Activated naive CD4-positive, alpha-beta T cell treated with anti-CD3 and anti-CD28 coated beads, Interleukin-2, amount 50 U/mL, for 72 hours (primary cell): ENCODE measurements at regions not wholly inside any gene's neighbourhood (a gene's known extent, or its start where the extent isn't known, plus 50 kb on each side); places are given as distances from the start of the nearest gene placed in this dataset.
"Not testable (repeated sequence)": the region's sequence is repeated elsewhere in the genome, so short reads cannot be mapped to it uniquely, and the experiment has no call there.

Source experiments
- ATAC-seq, 2 donors: fragments of 150-1000 bp; cut with Tn5 transposase; 2 replicates each; pipeline ENCODE4 v1.10.0; 2021; ENCODE audit warnings: mild to moderate bottlenecking in 2 of 2, moderate library complexity in 2 of 2
- DNase-seq, 2 donors: peaks; one replicate each; pipeline ENCODE4 v3.0.0; 2021 to 2022; ENCODE audit warnings: low spot score in 2 of 2
- H3K27ac Mint-ChIP-seq, 2 donors: one replicate each; pipeline ENCODE4 v1.8.0; 2022; ENCODE audit warnings: mild to moderate bottlenecking in 2 of 2, mixed read lengths in 2 of 2
- H3K36me3 Mint-ChIP-seq, 2 donors: one replicate each; pipeline ENCODE4 v1.8.0; 2022; ENCODE audit warnings: mixed read lengths in 2 of 2
- H3K9me3 Mint-ChIP-seq, 2 donors: one replicate each; pipeline ENCODE4 v1.8.0; 2022; ENCODE audit warnings: mixed read lengths in 2 of 2

DNA sequence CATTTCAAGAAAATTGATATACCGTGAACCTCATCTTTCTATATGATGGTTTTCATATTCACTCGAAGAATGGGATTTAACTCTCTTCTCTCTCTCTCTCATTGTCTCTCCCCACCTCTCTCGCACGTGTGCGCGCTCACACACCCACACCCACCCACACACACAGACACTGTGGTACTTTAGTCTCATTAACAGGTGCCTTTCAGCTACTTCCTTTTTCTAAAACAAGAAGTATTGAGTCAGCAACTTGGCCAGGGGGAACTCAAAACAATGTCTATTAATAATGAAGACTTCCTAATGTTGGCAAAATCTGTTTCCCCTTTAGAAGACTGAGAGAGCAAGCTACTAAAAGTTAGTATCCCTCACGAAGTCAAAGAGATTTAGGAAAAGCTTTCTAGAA, 150.7 kb downstream of the TMCO5A start:
- no peak overlapping the region for H3K27ac Mint-ChIP-seq
- H3K9me3 Mint-ChIP-seq, result peaks cover 0 to 5% of the 10 kb centered on the region in 2 donors
- DNase-seq (no peak), ATAC-seq (no peak)
- no peaks in the 10 kb centered on the region for H3K36me3 Mint-ChIP-seq

DNA sequence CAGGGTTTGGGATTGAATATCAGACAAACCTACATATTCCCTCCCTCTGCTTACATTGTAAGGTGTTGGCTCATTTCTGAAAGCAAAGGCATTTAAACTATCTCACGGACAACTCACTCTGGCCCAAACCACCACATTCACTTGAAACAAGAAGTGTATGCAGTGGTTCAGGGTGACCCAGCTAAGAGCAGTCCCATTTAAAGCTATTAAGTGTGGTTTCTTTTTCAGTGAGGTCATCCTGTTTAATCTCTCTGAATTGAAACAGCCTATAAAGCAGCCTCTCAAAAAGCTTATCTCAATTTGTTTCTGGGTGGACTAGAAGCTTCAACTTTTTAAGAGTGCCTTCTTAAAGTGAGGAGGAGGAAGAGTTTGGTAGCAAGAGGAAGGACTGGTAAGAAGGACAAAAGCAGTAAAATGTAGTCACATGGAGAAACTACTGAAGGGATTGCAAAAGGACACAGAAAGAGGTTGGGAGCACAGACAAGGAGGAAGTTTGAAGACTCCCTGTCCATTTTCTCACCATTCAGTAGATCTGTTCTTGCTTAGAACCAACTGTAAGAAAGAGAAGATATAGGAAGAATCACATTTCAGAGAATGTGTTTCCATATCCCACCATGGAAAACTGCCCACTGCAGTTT, 151.6 kb downstream of the TMCO5A start:
- H3K27ac Mint-ChIP-seq, result no peak overlapping the region
- peaks cover 0 to 5% of the 10 kb centered on the region in 2 donors for H3K9me3 Mint-ChIP-seq
- DNase-seq, result no peak

DNA sequence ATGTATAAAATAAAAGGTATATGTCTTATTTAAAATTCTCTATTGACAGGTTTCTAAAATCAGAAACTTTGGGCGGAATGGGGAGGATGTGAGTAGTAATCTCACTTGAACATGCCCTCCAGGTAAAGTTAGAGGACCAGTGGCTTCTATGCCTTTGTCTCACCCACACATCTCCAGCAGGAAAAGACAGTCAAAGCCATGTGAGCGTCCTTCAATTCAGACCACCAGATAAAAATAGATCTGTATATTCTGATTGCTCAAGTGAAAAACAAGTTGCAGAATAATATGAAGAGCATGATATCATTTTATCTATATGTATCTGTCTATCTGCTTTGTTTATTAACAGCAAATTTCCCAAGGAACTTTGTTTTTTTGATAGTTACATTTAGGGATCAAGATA, 152.2 kb downstream of the TMCO5A start:
- DNase-seq (no peak), ATAC-seq (no peak)
- Mint-ChIP-seq H3K27ac (no peak overlapping the region), H3K9me3 (peaks cover 0 to 5% of the 10 kb centered on the region in 2 donors), H3K36me3 (no peaks in the 10 kb centered on the region)

More for the DNA sequence above, 151.6 kb downstream of the TMCO5A start:
- no peaks in the 10 kb centered on the region for H3K36me3 Mint-ChIP-seq
- no peak for ATAC-seq

DNA sequence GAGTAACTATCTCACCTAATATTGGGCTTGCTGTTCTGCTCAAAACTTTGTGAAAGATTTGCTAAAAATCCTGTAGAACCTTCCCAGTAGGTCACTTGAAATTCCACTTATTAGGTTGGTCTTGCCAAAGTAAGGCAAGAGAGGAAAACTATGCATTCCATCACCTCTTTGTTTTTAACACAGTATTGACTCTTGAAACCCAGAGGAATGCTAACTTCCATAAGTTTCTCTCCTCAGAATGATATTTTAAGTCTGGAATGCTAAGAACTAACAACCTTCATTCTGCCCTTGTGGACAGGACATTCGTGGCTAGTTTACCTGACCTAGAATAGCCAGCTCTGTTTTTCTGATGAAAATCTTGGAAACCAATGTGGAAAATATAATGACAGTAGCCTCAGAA, 154.5 kb downstream of the TMCO5A start:
- no peak for DNase-seq
- ATAC-seq, result no peak
- H3K36me3 Mint-ChIP-seq, result no peaks in the 10 kb centered on the region
- no peak overlapping the region for H3K27ac Mint-ChIP-seq
- H3K9me3 Mint-ChIP-seq, result peaks cover 0 to 5% of the 10 kb centered on the region in 2 donors

DNA sequence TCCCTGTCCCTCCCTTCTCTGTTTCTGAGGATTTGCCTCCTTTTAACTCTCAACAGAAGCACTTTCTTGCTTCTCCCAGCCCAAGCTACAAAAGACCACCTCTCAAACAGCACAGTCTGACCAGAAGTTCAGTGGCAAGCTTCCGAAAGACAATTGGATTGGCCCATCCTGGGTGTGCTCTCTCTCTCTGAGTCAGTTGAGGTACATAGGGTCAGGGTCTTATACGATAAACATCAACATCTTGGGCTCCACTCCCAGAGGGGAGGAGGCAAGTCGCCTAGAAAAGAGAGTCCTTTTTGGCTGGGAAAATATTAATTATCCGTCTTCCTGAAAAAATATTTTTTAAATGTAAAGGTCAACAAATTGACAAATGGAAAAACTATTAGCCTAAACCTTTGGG, 155.8 kb downstream of the TMCO5A start:
- Mint-ChIP-seq H3K27ac (no peak overlapping the region), H3K9me3 (peaks cover 0 to 5% of the 10 kb centered on the region in 2 donors), H3K36me3 (no peaks in the 10 kb centered on the region)
- ATAC-seq, result no peak
- no peak for DNase-seq

GRCh38 chr15:38090678-38091077, 156.2 kb downstream of the TMCO5A start:
- Mint-ChIP-seq H3K9me3 (peaks cover 0 to 7% of the 10 kb centered on the region in 2 donors), H3K27ac (no peak overlapping the region), H3K36me3 (no peaks in the 10 kb centered on the region)
- DNase-seq (no peak), ATAC-seq (no peak)

DNA sequence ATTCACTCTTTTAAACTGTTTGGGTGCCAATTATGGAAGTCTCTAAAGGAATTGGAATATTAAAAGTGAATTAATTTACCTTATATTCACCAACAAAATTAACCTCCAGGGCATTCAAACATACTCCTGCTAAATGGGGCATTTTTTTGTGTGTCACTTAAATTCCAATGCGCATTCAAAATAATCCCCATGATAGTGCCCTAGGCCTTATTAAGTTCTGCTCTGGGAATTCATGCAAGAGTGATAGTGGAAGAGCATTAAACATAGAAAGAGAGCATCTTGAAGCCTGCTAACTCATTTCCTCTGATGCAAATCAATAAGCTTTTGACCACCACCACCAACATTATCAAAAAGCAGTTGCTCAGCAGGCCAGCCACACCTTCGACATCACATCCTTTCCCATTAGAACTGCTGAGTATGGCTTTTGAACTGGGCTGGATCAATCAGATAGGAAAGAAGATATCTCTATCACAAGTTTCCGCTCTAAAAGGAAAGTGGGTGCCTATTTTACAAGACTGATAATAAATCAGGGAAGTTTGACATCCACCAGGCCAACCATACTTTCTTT, 156.7 kb downstream of the TMCO5A start:
- H3K9me3 Mint-ChIP-seq, result peaks cover 0 to 9% of the 10 kb centered on the region in 2 donors
- no peak for DNase-seq
- no peak for ATAC-seq
- H3K36me3 Mint-ChIP-seq, result no peaks in the 10 kb centered on the region
- H3K27ac Mint-ChIP-seq, result no peak overlapping the region

GRCh38 chr15:38093931-38094330, 158.7 kb upstream of the SPRED1 start:
- Mint-ChIP-seq H3K9me3 (peaks cover 13 to 16% of the 10 kb centered on the region in 2 donors), H3K27ac (no peak overlapping the region), H3K36me3 (peaks cover 0 to 11% of the 10 kb centered on the region in 2 donors)
- DNase-seq (no peak), ATAC-seq (no peak)

DNA sequence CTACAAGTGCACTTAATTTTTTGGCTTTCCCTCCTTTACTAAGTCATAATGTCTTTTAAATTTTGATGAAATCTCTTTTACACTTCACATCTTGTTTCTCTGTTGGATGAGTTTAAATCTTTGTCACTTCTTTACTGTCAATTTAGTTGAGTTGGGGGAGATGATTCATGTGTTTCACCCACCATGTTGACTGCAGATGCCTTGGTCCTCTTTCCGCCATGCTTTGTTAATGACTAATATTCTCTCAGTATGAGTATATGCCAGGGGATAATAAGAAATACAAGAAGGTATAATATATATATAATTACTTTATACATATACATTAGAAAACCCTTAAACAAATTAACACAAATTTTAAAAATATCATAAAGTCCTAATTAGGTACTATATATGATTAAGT, 149.7 kb upstream of the SPRED1 start:
- DNase-seq, result no peak
- no peak for ATAC-seq
- Mint-ChIP-seq H3K27ac (no peak overlapping the region), H3K9me3 (peaks cover 1 to 3% of the 10 kb centered on the region in 2 donors), H3K36me3 (peaks cover 0 to under 1% of the 10 kb centered on the region in 2 donors)

GRCh38 chr15:38103564-38103963, 149.1 kb upstream of the SPRED1 start:
- no peak for DNase-seq
- Mint-ChIP-seq H3K9me3 (no peaks in the 10 kb centered on the region), H3K27ac (no peak overlapping the region), H3K36me3 (no peaks in the 10 kb centered on the region)
- no peak for ATAC-seq

DNA sequence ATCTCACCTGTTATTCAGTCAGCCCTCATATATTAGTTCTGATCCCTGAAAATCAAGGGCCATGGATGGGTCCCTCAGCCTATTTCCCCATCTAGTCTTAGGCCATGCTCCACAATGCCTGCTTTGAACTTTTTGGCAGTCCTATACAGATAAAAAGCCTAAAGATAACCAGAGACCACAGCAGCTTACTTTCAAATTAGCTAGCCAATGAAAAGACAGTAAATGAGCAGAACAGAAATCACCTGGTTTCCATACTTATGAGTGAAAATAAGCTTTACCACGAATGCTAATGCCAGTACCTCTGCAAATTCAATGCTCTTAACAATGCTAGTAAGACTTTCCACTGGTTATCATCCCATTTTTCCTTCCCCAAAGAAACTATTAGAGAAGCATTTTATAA, 141.6 kb upstream of the SPRED1 start:
- no peak for ATAC-seq
- DNase-seq, result no peak
- no peaks in the 10 kb centered on the region for H3K36me3 Mint-ChIP-seq
- no peaks in the 10 kb centered on the region for H3K9me3 Mint-ChIP-seq
- H3K27ac Mint-ChIP-seq, result no peak overlapping the region

DNA sequence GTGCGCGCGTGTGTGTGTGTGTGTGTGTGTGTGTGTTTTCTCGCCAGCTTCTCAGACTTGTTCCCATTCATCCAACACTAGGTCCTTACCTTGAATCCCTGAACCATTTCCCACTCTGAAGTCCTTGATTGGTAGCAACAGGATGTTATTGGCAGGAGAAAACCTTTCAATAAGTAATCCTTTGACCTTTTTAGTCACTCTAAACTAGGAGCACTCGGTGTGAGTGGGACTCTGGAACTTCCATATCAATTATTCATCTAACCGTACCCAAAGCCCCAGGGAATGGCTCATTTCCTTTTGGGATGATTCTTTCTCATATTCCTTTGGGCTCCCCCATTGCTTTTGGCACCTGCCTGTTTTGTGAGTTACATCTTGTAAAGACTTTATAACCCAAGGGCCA, 140.2 kb upstream of the SPRED1 start:
- no peak for DNase-seq
- ATAC-seq, result no peak
- H3K9me3 Mint-ChIP-seq, result no peaks in the 10 kb centered on the region
- H3K36me3 Mint-ChIP-seq, result no peaks in the 10 kb centered on the region
- no peak overlapping the region for H3K27ac Mint-ChIP-seq

- no peak for ATAC-seq
- H3K9me3 Mint-ChIP-seq, result no peaks in the 10 kb centered on the region
These were observed 137.5 kb upstream of the SPRED1 start for GRCh38 chr15:38115121-38115520.

DNA sequence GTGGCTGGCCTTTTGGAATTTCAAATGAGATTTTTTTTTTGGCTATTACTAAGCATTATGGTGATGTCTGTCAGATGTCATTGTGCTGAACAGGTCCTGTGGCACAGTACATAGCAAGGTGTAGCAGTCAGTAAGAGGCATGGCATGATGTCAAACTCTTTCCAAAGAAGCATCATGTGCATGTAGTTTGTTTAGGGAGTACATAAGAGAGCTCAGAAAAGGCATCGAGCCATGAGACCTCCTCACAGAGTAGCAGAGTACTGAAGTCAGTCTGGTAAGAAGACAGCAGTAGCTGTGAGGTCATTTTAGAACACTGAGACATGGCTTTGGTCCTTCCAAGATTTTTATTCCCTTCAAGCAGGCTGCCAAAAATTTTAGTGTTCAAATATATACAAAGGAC, 134.9 kb upstream of the SPRED1 start:
- Mint-ChIP-seq H3K9me3 (peaks cover 6 to 20% of the 10 kb centered on the region in 2 donors), H3K36me3 (peaks cover 0 to 13% of the 10 kb centered on the region in 2 donors), H3K27ac (no peak overlapping the region)
- DNase-seq, result no peak
- no peak for ATAC-seq

More at GRCh38 chr15:38115121-38115520, 137.5 kb upstream of the SPRED1 start:
- DNase-seq, result no peak
- no peaks in the 10 kb centered on the region for H3K36me3 Mint-ChIP-seq
- H3K27ac Mint-ChIP-seq, result no peak overlapping the region

DNA sequence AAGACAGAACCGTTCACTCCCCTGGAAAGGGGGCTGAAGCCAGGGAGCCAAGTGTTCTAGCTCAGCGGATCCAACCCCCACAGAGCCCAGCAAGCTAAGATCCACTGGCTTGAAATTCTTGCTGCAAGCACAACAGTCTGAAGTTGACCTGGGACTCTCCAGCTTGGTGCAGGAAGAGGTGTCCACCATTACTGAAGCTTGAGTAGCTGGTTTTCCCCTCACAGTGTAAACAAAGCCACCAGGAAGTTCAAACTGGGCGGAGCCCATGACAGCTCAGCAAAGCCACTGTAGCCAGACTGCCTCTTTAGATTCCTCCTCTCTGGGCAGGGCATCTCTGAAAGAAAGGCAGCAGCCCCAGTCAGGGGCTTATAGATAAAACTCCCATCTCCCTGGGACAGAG, 132.8 kb upstream of the SPRED1 start:
- H3K36me3 Mint-ChIP-seq, result peaks cover 0 to 13% of the 10 kb centered on the region in 2 donors

DNA sequence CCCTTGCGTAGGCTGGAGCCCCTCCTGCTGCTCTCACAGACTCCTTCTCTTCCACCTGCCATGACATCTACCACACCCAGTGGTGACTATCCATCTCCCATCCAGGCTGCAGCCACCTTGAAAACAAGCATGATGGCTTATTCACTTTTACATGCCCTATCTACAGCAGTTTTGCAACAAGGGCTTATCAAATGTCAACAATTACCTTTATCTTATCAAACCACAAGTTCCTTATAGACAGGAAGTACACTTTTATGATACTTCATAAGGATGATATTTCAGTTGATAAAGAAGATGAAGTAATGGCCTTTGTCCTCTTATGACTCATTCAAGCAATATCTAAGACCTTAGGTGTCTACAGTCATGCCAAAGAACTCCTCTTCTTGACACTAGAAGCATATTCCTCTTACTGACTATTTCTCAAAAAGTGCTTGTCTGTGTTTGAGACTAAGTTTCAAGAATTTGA, 125.3 kb upstream of the SPRED1 start:
- Mint-ChIP-seq H3K27ac (no peak overlapping the region), H3K36me3 (peaks cover 0 to 4% of the 10 kb centered on the region in 2 donors), H3K9me3 (peaks cover 0 to 5% of the 10 kb centered on the region in 2 donors)
- DNase-seq (no peak), ATAC-seq (no peak)

More for the DNA sequence above, 132.8 kb upstream of the SPRED1 start:
- DNase-seq, ATAC-seq, H3K27ac Mint-ChIP-seq: not testable (repeated sequence)
- H3K9me3 Mint-ChIP-seq, result peaks cover 6 to 21% of the 10 kb centered on the region in 2 donors

- Mint-ChIP-seq H3K27ac (no peak overlapping the region), H3K36me3 (no peaks in the 10 kb centered on the region), H3K9me3 (no peaks in the 10 kb centered on the region)
- no peak for DNase-seq
- no peak for ATAC-seq
These were observed 124.3 kb upstream of the SPRED1 start for GRCh38 chr15:38128341-38128781.

- Mint-ChIP-seq H3K9me3 (no peaks in the 10 kb centered on the region), H3K36me3 (no peaks in the 10 kb centered on the region), H3K27ac (no peak overlapping the region)
- ATAC-seq, result no peak
- DNase-seq, result no peak
These were observed 123.7 kb upstream of the SPRED1 start for GRCh38 chr15:38128921-38129320.
